Fibroblast of lung (primary cell): ENCODE measurements at regions not wholly inside any gene's neighbourhood (a gene's known extent, or its start where the extent isn't known, plus 50 kb on each side); places are given as distances from the start of the nearest gene placed in this dataset.

Source experiments
- CTCF ChIP-seq, 2 donors: IDR thresholded peaks in 1 of 2; conservative IDR thresholded peaks in 1 of 2; 1 replicate in 1 of 2; 2 replicates in 1 of 2; pipeline ENCODE4 v1.5.1; 2011 to 2012; ENCODE audit warnings: low read length in 2 of 2, control low read depth in 1 of 2, inconsistent platforms in 1 of 2, low read depth in 1 of 2, mild to moderate bottlenecking in 1 of 2
- EZH2 ChIP-seq: IDR thresholded peaks from 2 replicates; pipeline ENCODE4 v1.5.1; 2012; ENCODE audit warnings: low read length, control low read depth, mild to moderate bottlenecking; ENCODE audit errors: missing control alignments

- TF ChIP-seq CTCF (conservative IDR thresholded peaks at IDR 0.05 in 1 of 2, IDR thresholded peaks at IDR 0.05 in 1 of 2; ENCODE audit: low read depth in 1 of 2, low read length in 2 of 2) (no peak), EZH2 (no peak)
These were observed 211.9 kb upstream of the GLI3 start for GRCh38 chr7:42448901-42449300.
